ENCODE measurements at regions not wholly inside any gene's neighbourhood (a gene's known extent, or its start where the extent isn't known, plus 50 kb on each side); places are given as distances from the start of the nearest gene placed in this dataset.

- no peak for DNase-seq (ENCODE audit: extremely low spot score, unreplicated experiment)
- Mint-ChIP-seq H3K27me3 (peaks cover 31% of the 10 kb centered on the region), H3K27ac (no peak overlapping the region), H3K4me3 (no peak overlapping the region), H3K36me3 (peaks cover 6% of the 10 kb centered on the region), H3K4me1 (ENCODE audit: unreplicated experiment) (peaks cover 12% of the 10 kb centered on the region), H3K9me3 (no peaks in the 10 kb centered on the region)
- no peak for TF ChIP-seq CTCF (conservative IDR thresholded peaks at IDR 0.05)
Observed at GRCh38 chr6:28653876-28654275, 128.2 kb downstream of the GPX5 start.

- peaks cover 33% of the 10 kb centered on the region for H3K27me3 Mint-ChIP-seq
- no peaks in the 10 kb centered on the region for H3K9me3 Mint-ChIP-seq
- peaks cover 6% of the 10 kb centered on the region for H3K36me3 Mint-ChIP-seq
- TF ChIP-seq CTCF (conservative IDR thresholded peaks at IDR 0.05), result no peak
- H3K4me1 Mint-ChIP-seq (ENCODE audit: unreplicated experiment), result peaks cover 19% of the 10 kb centered on the region
- no peak overlapping the region for H3K4me3 Mint-ChIP-seq
- no peak overlapping the region for H3K27ac Mint-ChIP-seq
- DNase-seq (ENCODE audit: extremely low spot score, unreplicated experiment), result no peak
Observed at GRCh38 chr6:28655164-28655563, 129.5 kb downstream of the GPX5 start.

- peak; percentile 50 for TF ChIP-seq CTCF (conservative IDR thresholded peaks at IDR 0.05)
- peak overlapping the region; percentile 94 for H3K4me3 Mint-ChIP-seq
- H3K4me1 Mint-ChIP-seq (ENCODE audit: unreplicated experiment), result peaks cover 19% of the 10 kb centered on the region
- no peaks in the 10 kb centered on the region for H3K9me3 Mint-ChIP-seq
- DNase-seq (ENCODE audit: extremely low spot score, unreplicated experiment), result no peak
- H3K27me3 Mint-ChIP-seq, result peaks cover 31% of the 10 kb centered on the region
- peak overlapping the region; percentile 93 for H3K27ac Mint-ChIP-seq
- peaks cover 6% of the 10 kb centered on the region for H3K36me3 Mint-ChIP-seq
Observed at GRCh38 chr6:28656715-28657114, 131.0 kb downstream of the GPX5 start.

- Mint-ChIP-seq H3K4me3 (peak overlapping the region; percentile 94), H3K4me1 (ENCODE audit: unreplicated experiment) (peaks cover 19% of the 10 kb centered on the region), H3K27ac (peak overlapping the region; percentile 93), H3K27me3 (peaks cover 27% of the 10 kb centered on the region), H3K9me3 (no peaks in the 10 kb centered on the region), H3K36me3 (peaks cover 6% of the 10 kb centered on the region)
- TF ChIP-seq CTCF (conservative IDR thresholded peaks at IDR 0.05), result no peak
- no peak for DNase-seq (ENCODE audit: extremely low spot score, unreplicated experiment)
Observed at GRCh38 chr6:28657381-28657768, 131.7 kb downstream of the GPX5 start.

- Mint-ChIP-seq H3K9me3 (no peaks in the 10 kb centered on the region), H3K36me3 (peaks cover 6% of the 10 kb centered on the region), H3K4me3 (peak overlapping the region; percentile 94), H3K27ac (peak overlapping the region; percentile 93), H3K27me3 (peaks cover 27% of the 10 kb centered on the region), H3K4me1 (ENCODE audit: unreplicated experiment) (peaks cover 19% of the 10 kb centered on the region)
- DNase-seq (ENCODE audit: extremely low spot score, unreplicated experiment), result no peak
- TF ChIP-seq CTCF (conservative IDR thresholded peaks at IDR 0.05), result no peak
Observed at GRCh38 chr6:28657769-28658465, 132.2 kb downstream of the GPX5 start.

Measured in type B pancreatic cell (in vitro differentiated cells).